ENCODE measurements at regions not wholly inside any gene's neighbourhood (a gene's known extent, or its start where the extent isn't known, plus 50 kb on each side); places are given as distances from the start of the nearest gene placed in this dataset.
"Not testable (repeated sequence)": the region's sequence is repeated elsewhere in the genome, so short reads cannot be mapped to it uniquely, and the experiment has no call there.

DNA sequence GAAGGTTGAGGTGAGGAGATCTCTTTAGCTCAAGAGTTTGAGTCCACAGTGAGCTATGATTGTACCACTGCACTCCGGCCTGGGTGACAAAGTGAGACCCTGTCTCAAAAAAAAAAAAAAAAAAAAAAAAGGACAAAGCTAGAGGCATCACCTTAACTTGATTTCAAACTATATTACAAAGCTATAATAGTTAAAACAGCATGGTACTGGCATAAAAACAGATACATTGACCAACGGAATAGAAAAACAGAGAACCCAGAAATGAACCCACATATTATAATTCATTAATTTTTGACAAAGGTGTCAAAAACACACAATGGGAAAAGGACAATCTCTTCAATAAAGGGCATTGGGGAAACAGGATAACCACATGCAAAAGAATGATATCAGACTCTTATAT, 50.8 kb upstream of the MBOAT1 start:
- CTCF ChIA-PET, result interaction anchor here (1.3 kb wide), 1 partner anchor 16 kb away, joined by 3 read pairs; no protein-coding TSS in a partner anchor
- H3K36me3 Mint-ChIP-seq, result no peaks in the 10 kb centered on the region
- no peak for DNase-seq

DNA sequence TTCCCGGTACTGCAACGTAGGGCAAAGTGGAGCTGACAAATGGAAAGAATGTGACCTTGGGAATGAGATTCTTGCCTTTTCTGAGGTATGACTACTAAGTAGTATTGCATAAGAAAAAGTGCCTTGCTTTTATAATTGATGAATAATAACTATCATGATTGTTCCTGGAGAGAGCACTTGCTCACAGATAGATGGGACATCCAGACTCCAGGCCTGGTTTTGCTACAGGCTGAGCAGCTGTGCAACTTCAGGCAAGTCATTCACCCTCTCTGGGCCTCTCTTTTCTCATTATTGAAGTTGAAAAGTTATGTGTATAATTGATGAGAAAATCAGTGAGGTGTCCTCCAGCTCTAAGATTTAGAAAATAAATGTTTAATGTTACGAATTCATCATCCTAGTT, 53.6 kb upstream of the MBOAT1 start:
- H3K36me3 Mint-ChIP-seq, result no peaks in the 10 kb centered on the region
- no peaks in the 10 kb centered on the region for H3K9me3 Mint-ChIP-seq (ENCODE audit: low read depth)
- H3K27me3 Mint-ChIP-seq, result peaks cover 20% of the 10 kb centered on the region
- H3K4me1 Mint-ChIP-seq, result peaks cover 5% of the 10 kb centered on the region
- no peak overlapping the region for H3K27ac Mint-ChIP-seq
- H3K4me3 Mint-ChIP-seq, result no peak overlapping the region
- CTCF ChIA-PET, result interaction anchor here (0.6 kb wide), 1 partner anchor 109 kb away, joined by 3 read pairs; no protein-coding TSS in a partner anchor
- DNase-seq, result no peak
- ATAC-seq, result no peak

More for the DNA sequence above, 50.8 kb upstream of the MBOAT1 start:
- Mint-ChIP-seq H3K27me3 (peaks cover 20% of the 10 kb centered on the region), H3K27ac (no peak overlapping the region), H3K4me3 (no peak overlapping the region), H3K9me3 (ENCODE audit: low read depth) (no peaks in the 10 kb centered on the region), H3K4me1 (peaks cover 5% of the 10 kb centered on the region)
- no peak for ATAC-seq

DNA sequence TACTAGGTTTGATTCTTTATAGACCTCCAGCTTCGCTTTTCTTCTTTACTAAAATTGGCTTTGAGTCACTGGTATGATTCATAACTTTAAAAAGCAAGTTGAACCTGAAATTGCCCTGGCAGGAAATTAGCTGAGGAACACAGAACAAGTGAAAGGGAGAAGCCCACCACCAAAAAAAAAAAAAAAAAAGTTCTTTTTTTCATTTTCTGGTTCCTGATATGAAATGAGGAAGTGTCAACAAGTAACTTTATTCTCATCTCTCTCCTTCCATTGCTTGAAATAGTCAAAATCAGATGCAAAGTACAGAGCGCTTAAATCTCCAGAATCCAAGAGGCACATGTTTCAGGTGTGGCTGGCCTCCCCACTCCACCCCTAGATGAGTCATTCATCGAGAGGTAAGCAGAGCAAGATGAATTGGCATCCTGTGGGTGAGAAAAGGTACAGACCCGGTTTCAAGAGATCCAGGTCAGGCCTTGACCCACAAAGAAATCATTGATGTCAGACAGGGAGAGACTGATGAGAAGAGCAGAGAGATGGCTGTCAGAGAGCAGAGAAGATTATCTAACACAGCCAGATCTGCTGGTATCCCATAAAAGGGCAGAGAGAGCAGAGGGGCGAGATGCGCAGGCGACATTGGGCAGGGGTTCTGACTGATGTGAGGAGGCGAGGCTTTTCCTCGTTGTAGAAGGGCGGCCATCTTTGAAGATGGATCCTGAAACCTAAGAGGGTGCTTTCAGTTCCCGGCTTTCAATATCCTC, 54.8 kb upstream of the MBOAT1 start:
- Mint-ChIP-seq H3K36me3 (no peaks in the 10 kb centered on the region), H3K9me3 (ENCODE audit: low read depth) (no peaks in the 10 kb centered on the region), H3K27me3 (peaks cover 16% of the 10 kb centered on the region), H3K27ac (no peak overlapping the region), H3K4me3 (no peak overlapping the region), H3K4me1 (peaks cover 5% of the 10 kb centered on the region)
- CTCF ChIA-PET, result interaction anchor here (1.8 kb wide), 1 partner anchor 23 kb away, joined by 5 read pairs; no protein-coding TSS in a partner anchor
- ATAC-seq (no peak), DNase-seq (no peak)

DNA sequence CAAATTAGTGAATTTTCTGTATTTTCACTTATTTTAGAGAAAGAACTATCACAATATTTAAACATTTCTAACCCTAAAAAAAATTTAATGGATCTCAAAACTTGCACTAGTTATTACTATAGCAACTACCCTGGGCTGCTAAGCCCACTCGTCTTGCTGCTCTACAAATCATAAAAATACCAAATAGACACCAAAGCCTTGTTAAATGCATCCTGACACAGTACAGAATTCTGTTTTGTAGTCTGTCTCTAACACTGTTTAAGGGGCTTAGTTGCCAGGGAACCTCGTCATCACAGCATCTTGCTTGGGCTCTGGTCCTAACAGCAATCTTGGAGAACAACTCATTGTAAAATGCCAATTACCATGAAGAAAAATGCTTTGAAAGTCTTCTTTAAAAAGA, 56.9 kb upstream of the MBOAT1 start:
- ATAC-seq (no peak), DNase-seq (no peak)
- Mint-ChIP-seq H3K27ac (no peak overlapping the region), H3K4me3 (no peak overlapping the region), H3K4me1 (peaks cover 5% of the 10 kb centered on the region), H3K27me3 (peaks cover 10% of the 10 kb centered on the region), H3K36me3 (no peaks in the 10 kb centered on the region), H3K9me3 (ENCODE audit: low read depth) (no peaks in the 10 kb centered on the region)
- CTCF ChIA-PET, result no interaction called here

DNA sequence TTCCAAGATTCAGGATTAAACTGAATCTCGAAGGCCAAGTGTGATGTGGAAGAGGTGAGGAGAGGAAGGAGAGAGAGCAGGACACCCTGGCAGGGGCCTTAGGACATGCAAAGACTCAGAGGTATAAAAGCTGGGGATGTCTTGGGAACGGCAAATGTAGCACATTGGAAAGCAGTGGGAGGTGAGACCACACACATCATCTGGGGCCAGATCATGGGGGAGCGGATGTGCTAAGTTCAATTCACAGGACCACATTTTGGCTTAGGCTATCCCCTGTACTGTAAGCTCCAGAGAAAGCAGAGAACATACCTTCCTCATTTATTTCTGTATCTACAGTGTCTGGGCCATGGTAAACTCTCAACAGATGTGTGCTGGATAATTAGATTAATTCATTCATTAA, 59.5 kb upstream of the MBOAT1 start:
- Mint-ChIP-seq H3K27me3 (peaks cover 4% of the 10 kb centered on the region), H3K4me3 (no peak overlapping the region), H3K9me3 (ENCODE audit: low read depth) (no peaks in the 10 kb centered on the region), H3K36me3 (no peaks in the 10 kb centered on the region), H3K4me1 (peaks cover 5% of the 10 kb centered on the region), H3K27ac (no peak overlapping the region)
- CTCF ChIA-PET, result interaction anchor here (1.6 kb wide), 1 partner anchor 16 kb away, joined by 3 read pairs; no protein-coding TSS in a partner anchor
- ATAC-seq (no peak), DNase-seq (no peak)

DNA sequence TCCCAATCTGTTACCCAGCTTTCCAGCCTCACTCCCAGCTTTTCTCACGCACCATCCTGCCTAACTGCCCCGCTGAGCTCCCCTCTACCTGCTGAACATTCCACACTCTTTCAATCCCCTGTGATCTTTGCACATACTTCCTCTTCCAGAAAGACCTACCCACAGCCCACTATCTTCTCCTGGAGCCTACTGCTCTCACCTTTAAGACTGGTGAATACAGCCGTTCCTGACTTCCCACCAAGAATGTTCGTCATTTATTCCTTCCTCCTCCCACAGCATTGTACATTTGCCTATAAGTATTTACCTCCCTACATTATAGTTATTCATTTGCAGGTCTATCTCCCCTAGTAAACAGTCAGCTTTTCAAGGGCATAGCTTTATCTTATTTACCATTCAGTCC, 61.9 kb upstream of the MBOAT1 start:
- no peak for ATAC-seq
- H3K27ac Mint-ChIP-seq, result no peak overlapping the region
- CTCF ChIA-PET, result interaction anchor here (1.0 kb wide), 1 partner anchor 130 kb away, joined by 3 read pairs; no protein-coding TSS in a partner anchor

DNA sequence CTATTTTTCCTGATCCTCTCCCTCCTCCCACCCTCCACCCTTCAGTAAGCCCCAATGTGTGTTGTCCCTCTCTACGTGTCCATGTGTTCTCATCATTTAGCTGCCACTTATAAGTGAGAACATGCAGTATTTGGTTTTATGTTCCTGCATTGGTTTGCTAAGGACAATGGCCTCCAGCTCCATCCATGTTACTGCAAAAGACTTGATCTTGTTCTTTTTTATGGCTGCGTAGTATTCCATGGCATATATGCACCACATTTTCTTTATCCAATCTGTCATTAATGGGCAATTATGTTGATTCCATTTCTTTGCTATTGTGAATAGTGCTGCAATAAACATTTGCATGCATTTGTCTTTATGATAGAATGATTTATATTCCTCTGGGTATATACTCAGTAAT, 63.6 kb upstream of the MBOAT1 start:
- H3K9me3 Mint-ChIP-seq (ENCODE audit: low read depth); H3K4me1 Mint-ChIP-seq; H3K4me3 Mint-ChIP-seq; ATAC-seq; H3K36me3 Mint-ChIP-seq; H3K27ac Mint-ChIP-seq; DNase-seq: not testable (repeated sequence)
- peaks cover 32% of the 10 kb centered on the region for H3K27me3 Mint-ChIP-seq
- CTCF ChIA-PET, result interaction anchor here (1.2 kb wide), 1 partner anchor 252 kb away, joined by 3 read pairs; no protein-coding TSS in a partner anchor

More for the DNA sequence above, 61.9 kb upstream of the MBOAT1 start:
- Mint-ChIP-seq H3K4me3 (no peak overlapping the region), H3K4me1 (no peaks in the 10 kb centered on the region), H3K36me3 (no peaks in the 10 kb centered on the region), H3K9me3 (ENCODE audit: low read depth) (no peaks in the 10 kb centered on the region), H3K27me3 (peaks cover 17% of the 10 kb centered on the region)
- no peak for DNase-seq

DNA sequence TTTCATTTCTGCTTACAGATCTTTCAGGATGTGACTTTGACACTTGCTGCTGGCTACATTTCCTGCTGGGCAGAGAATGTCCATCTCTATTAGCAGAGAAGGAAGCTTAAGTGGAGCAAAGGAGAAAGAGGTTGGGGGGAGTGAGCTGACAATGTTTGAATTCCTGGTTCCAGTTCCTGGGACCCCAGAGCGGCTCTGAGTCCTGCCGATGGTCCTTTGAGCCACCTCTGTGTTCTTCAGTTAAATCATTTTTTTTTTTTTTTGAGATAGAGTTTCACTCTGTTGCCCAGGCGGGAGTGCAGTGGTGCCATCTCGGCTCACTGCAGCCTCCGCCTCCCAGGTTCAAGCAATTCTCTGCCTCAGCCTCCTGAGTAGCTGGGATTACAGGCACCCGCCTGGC, 65.5 kb upstream of the MBOAT1 start:
- not testable (repeated sequence) for H3K36me3 Mint-ChIP-seq; DNase-seq; H3K27ac Mint-ChIP-seq; H3K9me3 Mint-ChIP-seq (ENCODE audit: low read depth); H3K4me1 Mint-ChIP-seq; H3K4me3 Mint-ChIP-seq; ATAC-seq
- H3K27me3 Mint-ChIP-seq, result peaks cover 41% of the 10 kb centered on the region
- CTCF ChIA-PET, result interaction anchor here (0.6 kb wide), 1 partner anchor 48 kb away, joined by 3 read pairs; no protein-coding TSS in a partner anchor

DNA sequence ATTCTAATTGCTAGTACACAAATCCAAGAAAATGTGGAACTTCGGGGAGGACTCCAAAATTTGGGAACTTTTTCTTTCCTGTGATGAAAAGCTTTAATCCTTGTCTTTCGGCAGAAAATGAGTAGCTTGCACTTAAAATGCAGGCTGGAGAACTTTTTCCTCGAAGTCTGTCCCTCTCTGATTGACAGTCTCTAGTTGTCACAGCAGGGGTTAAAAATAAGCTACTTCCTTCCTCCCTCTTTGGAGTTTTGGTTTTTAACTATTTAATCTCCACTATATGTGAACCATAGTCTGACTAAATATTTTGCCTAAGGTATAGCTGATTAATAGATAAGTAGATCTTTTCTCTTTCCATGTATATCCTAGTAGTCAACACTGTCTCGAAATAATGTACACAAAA, 66.8 kb upstream of the MBOAT1 start:
- Mint-ChIP-seq H3K27me3 (peaks cover 54% of the 10 kb centered on the region), H3K27ac (no peak overlapping the region), H3K4me1 (no peaks in the 10 kb centered on the region), H3K4me3 (no peak overlapping the region), H3K9me3 (ENCODE audit: low read depth) (peaks cover 3% of the 10 kb centered on the region), H3K36me3 (peaks cover 8% of the 10 kb centered on the region)
- DNase-seq (no peak), ATAC-seq (no peak)
- CTCF ChIA-PET, result interaction anchor here (0.7 to 1.4 kb wide), 2 partner anchors 15 to 16 kb away, joined by 3 read pairs; no protein-coding TSS in a partner anchor

DNA sequence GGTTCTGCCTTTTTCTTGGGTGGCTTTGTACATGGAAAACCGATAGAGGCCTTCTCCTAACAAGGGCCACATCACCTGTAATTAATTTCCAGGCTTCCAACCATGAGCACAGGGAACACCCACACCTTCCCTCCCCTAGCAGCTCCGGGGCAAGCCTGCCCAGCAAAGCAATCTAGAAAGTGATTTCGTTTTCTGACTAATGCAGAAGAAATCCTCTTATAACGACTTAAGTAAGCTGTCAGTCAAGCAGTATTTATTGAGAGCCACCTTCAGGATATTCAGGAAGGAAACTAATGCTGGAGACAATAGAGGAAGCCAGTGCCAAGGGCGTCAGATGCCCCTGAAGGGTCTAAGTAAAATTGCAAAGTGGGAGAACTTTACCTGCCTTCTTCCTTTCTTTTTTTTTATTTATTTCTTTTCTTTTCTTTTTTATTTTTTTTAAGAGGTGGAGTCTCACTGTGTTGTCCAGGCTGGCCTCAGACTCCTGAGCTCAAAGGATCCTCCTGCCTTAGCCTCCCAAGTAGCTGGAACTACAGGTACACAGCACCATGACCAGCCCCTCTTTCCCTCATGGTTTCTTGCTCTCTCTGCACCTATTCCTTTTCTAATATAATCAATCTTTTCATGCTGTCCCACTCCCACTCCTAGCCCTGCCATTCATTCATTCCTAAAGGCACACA, 67.5 kb upstream of the MBOAT1 start:
- H3K4me1 Mint-ChIP-seq, result no peaks in the 10 kb centered on the region
- no peak for ATAC-seq
- peaks cover 59% of the 10 kb centered on the region for H3K27me3 Mint-ChIP-seq
- no peak overlapping the region for H3K27ac Mint-ChIP-seq
- no peak for DNase-seq
- peaks cover 8% of the 10 kb centered on the region for H3K36me3 Mint-ChIP-seq
- no peak overlapping the region for H3K4me3 Mint-ChIP-seq
- CTCF ChIA-PET, result interaction anchor here (1.4 kb wide), 1 partner anchor 17 kb away, joined by 3 read pairs; no protein-coding TSS in a partner anchor
- peaks cover 7% of the 10 kb centered on the region for H3K9me3 Mint-ChIP-seq (ENCODE audit: low read depth)

DNA sequence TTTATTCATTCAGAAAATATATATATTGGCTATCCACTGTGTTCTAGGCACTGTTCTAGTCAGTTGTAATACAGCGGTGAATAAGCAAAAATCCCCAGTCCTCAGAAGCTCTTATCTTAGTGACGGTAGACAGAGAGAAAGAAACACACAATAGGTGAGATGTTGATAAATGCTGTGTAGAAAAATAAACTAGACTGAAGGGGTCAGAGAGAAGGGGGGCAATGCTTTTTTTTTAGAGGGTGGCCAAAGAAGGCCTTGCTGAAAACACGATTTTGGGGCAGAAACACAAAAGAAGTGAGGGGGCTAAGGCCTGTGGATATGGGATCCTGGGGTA, 68.0 kb upstream of the MBOAT1 start:
- Mint-ChIP-seq H3K9me3 (ENCODE audit: low read depth) (peaks cover 7% of the 10 kb centered on the region), H3K27ac (no peak overlapping the region), H3K36me3 (peaks cover 8% of the 10 kb centered on the region), H3K4me3 (no peak overlapping the region), H3K27me3 (peaks cover 59% of the 10 kb centered on the region), H3K4me1 (no peaks in the 10 kb centered on the region)
- DNase-seq (no peak), ATAC-seq (no peak)
- CTCF ChIA-PET, result no interaction called here

DNA sequence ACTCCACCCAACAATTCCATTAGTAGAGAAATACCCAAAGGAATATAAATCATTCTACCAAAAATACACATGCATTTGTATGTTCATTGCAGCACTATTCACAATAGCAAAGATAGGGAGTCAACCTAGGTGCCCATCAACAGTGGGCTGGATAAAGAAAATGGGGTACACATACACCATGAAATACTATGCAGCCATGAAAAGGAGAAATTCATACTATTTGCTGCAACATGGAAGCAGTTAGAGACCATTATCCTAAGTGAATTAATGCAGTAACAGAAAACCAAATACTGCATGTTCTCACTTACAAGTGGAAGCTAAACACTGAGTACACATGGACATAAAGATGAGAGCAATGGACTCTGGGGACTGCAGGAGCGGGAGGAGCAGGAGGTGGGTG, 72.4 kb upstream of the MBOAT1 start:
- H3K4me1 Mint-ChIP-seq, result peaks cover 3% of the 10 kb centered on the region
- H3K36me3 Mint-ChIP-seq, result peaks cover 8% of the 10 kb centered on the region
- no peak for DNase-seq
- H3K4me3 Mint-ChIP-seq, result no peak overlapping the region
- H3K9me3 Mint-ChIP-seq (ENCODE audit: low read depth), result peaks cover 7% of the 10 kb centered on the region
- peaks cover 39% of the 10 kb centered on the region for H3K27me3 Mint-ChIP-seq
- no peak overlapping the region for H3K27ac Mint-ChIP-seq
- CTCF ChIA-PET, result no interaction called here
- ATAC-seq, result no peak

DNA sequence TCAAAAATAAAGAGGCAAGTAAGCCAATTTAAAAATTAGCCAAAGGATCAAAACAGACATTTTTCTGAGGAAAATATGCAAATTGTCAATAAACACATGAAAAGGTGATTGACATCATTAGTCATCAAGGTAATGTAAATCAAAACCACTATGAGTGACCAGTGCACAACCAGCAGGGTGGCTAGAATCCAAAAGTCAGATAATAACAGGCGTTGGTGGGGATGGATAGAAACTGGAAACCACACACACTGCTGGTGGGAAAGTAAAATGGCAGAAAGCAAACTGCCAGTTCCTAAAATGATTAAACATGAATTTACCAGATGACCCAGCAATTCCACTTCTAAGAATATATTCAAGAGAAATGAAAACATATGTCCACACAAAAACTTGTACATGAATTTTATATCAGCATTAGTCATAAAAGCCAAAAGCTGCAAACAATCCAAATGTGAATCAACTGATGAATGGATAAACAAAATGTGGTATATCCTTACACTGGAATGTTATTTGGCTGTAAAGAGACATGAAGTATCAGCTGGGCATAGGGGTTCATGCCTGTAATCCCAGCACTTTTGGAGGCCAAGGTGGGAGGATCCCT, 74.8 kb upstream of the MBOAT1 start:
- ATAC-seq (no peak), DNase-seq (no peak)
- Mint-ChIP-seq H3K9me3 (ENCODE audit: low read depth) (peaks cover 4% of the 10 kb centered on the region), H3K36me3 (peaks cover 1% of the 10 kb centered on the region), H3K27me3 (peaks cover 25% of the 10 kb centered on the region), H3K27ac (no peak overlapping the region), H3K4me3 (no peak overlapping the region), H3K4me1 (peaks cover 8% of the 10 kb centered on the region)
- CTCF ChIA-PET, result interaction anchor here (1.3 to 1.6 kb wide), 2 partner anchors 16 to 244 kb away, joined by 3 to 4 read pairs; no protein-coding TSS in a partner anchor

All from activated CD8-positive, alpha-beta memory T cell treated with anti-CD3 and anti-CD28 coated beads, Interleukin-2, amount 10 ng/mL, durations not matched to agents 7 days and 5 days (primary cell).